Endothelial cell of umbilical vein (primary cell): ENCODE measurements at regions not wholly inside any gene's neighbourhood (a gene's known extent, or its start where the extent isn't known, plus 50 kb on each side); places are given as distances from the start of the nearest gene placed in this dataset.

Experiments
- BruUV-seq: library from RNA; stranded (reverse); fragments of 400-500 nt; replicated peaks from 2 replicates; lab custom pipeline; 2021; lab: Mats Ljungman, UMichigan
- CTCF ChIA-PET: fragments of 300-600, 350-600 bp; sonication (Branson Sonifier 250); formaldehyde crosslinking; loops from one replicate; lab custom pipeline; 2021; ENCODE audit warnings: antibody characterized with exemption, inconsistent platforms; lab: Charles Lee
- POLR2A ChIA-PET: fragments of 300-600, 350-600 bp; sonication (Branson Sonifier 250); formaldehyde crosslinking; loops from one replicate; lab custom pipeline; 2021; ENCODE audit warnings: antibody characterized with exemption, inconsistent platforms; lab: Charles Lee
- DNase-seq: peaks from one replicate; pipeline ENCODE4 v3.0.0-alpha.2; 2011; ENCODE audit warnings: low read depth, low spot score
- FAIRE-seq: peaks from 2 replicates; lab custom pipeline; 2011; peaks lifted over from hg19 to GRCh38; lab: Jason Lieb, UNC
- H2AFZ ChIP-seq: 2 replicates; pipeline ENCODE4 v1.6.0; 2012; ENCODE audit warnings: low read depth, low read length, control low read depth, inconsistent platforms
- H3K27ac ChIP-seq: 2 replicates; pipeline ENCODE4 v1.5.1; 2011; ENCODE audit warnings: low read depth, mild to moderate bottlenecking, control low read depth, low read length, moderate library complexity; ENCODE audit not compliant: insufficient read depth
- H3K27me3 ChIP-seq, 2 experiments: 2 replicates each; pipeline versions ENCODE4 v1.6.0 to v1.6.1; 2011; ENCODE audit warnings: low read length in 2 of 2, mixed read lengths in 1 of 2; ENCODE audit not compliant: control insufficient read depth in 2 of 2, insufficient read depth in 2 of 2
- H3K36me3 ChIP-seq, 2 experiments: 2 replicates in 1 of 2; 3 replicates in 1 of 2; pipeline ENCODE4 v1.5.1; 2011; ENCODE audit warnings: low read length in 2 of 2, mild to moderate bottlenecking in 1 of 2, moderate library complexity in 1 of 2; ENCODE audit not compliant: control insufficient read depth in 2 of 2, insufficient read depth in 2 of 2; ENCODE audit errors: extremely low read depth in 1 of 2
- H3K4me1 ChIP-seq: 3 replicates; pipeline ENCODE4 v1.5.1; 2011; ENCODE audit warnings: mild to moderate bottlenecking, low read length; ENCODE audit not compliant: control insufficient read depth, insufficient read depth; ENCODE audit errors: extremely low read depth
- H3K4me2 ChIP-seq: 2 replicates; pipeline ENCODE4 v1.6.1; 2011; ENCODE audit warnings: low read length, control low read depth, mixed read lengths; ENCODE audit not compliant: insufficient read depth
- H3K4me3 ChIP-seq, 3 experiments: fragments of 200-600 bp in 1 of 3; sonication (generic), shearing (Covaris generic) in 1 of 3; replicated peaks in 1 of 3; 2 replicates each; pipeline ENCODE4 v1.5.1; 2011 to 2016; ENCODE audit warnings: control low read depth in 3 of 3, low read length in 3 of 3, mild to moderate bottlenecking in 2 of 3, inconsistent platforms in 1 of 3, low read depth in 1 of 3, moderate library complexity in 1 of 3; ENCODE audit not compliant: insufficient read depth in 1 of 3
- H3K79me2 ChIP-seq: 2 replicates; pipeline ENCODE4 v1.6.0; 2012; ENCODE audit warnings: low read length, inconsistent platforms; ENCODE audit not compliant: control insufficient read depth, insufficient read depth
- H3K9ac ChIP-seq: replicated peaks from 2 replicates; pipeline ENCODE3; 2011; ENCODE audit warnings: low read length, control low read depth; ENCODE audit not compliant: insufficient read depth; ENCODE audit errors: extremely low read depth
- H3K9me1 ChIP-seq: replicated peaks from 3 replicates; pipeline ENCODE4 v1.6.0; 2011; ENCODE audit warnings: mild to moderate bottlenecking, low read length; ENCODE audit not compliant: control insufficient read depth, insufficient read depth; ENCODE audit errors: extremely low read depth
- H3K9me3 ChIP-seq: replicated peaks from 2 replicates; pipeline ENCODE4 v1.5.1; 2012; ENCODE audit warnings: low read length, inconsistent platforms; ENCODE audit not compliant: control insufficient read depth, insufficient read depth
- H4K20me1 ChIP-seq: replicated peaks from 2 replicates; pipeline ENCODE3; 2011; ENCODE audit warnings: mild to moderate bottlenecking, low read length; ENCODE audit not compliant: control insufficient read depth, insufficient read depth; ENCODE audit errors: extremely low read depth
- EZH2 ChIP-seq: IDR thresholded peaks from 2 replicates; pipeline ENCODE4 v1.6.1; 2012; ENCODE audit warnings: borderline replicate concordance, low read depth, mild to moderate bottlenecking, moderate library complexity, low read length, inconsistent platforms; ENCODE audit not compliant: severe bottlenecking
- FOS ChIP-seq: IDR thresholded peaks from 2 replicates; pipeline ENCODE4 v1.6.1; 2011; ENCODE audit warnings: mild to moderate bottlenecking, low read length, moderate library complexity, borderline replicate concordance; ENCODE audit not compliant: insufficient read depth
- GATA2 ChIP-seq: IDR thresholded peaks from 2 replicates; pipeline ENCODE4 v1.7.0; 2011; ENCODE audit warnings: low read depth, mild to moderate bottlenecking, moderate library complexity, mixed read lengths, low read length; ENCODE audit not compliant: insufficient read length, insufficient read depth
- JUN ChIP-seq: IDR thresholded peaks from 2 replicates; pipeline ENCODE4 v1.6.1; 2011; ENCODE audit warnings: borderline replicate concordance, low read depth; ENCODE audit not compliant: insufficient read length, insufficient read depth
- MYC ChIP-seq: IDR thresholded peaks from one replicate; pipeline ENCODE4 v1.6.1; 2011; ENCODE audit warnings: mild to moderate bottlenecking, low read depth, low read length
- POLR2A ChIP-seq: IDR thresholded peaks from 2 replicates; pipeline ENCODE4 v1.6.1; 2012; ENCODE audit warnings: low read depth, mild to moderate bottlenecking, control low read depth, low read length
- POLR2AphosphoS5 ChIP-seq: IDR thresholded peaks from 2 replicates; pipeline ENCODE4 v1.6.1; 2012; ENCODE audit warnings: low read depth, mild to moderate bottlenecking, control low read depth, low read length, moderate library complexity; ENCODE audit not compliant: insufficient read depth
- dilution Hi-C: fragments of 300-500 bp; cut with MboI; formaldehyde crosslinking; loops from one replicate; pipeline ENCODE4 v1.15.0; 2019; ENCODE audit warnings: low sequenced_read_pairs; ENCODE audit not compliant: extremely low pct_ligation_motif_present
- intact Hi-C: fragments of 100-400 bp; cut with micrococcal nuclease; formaldehyde crosslinking; loops from one replicate; pipeline ENCODE4 v1.10.0; 2022
- TF ChIP-seq, protein P1 (sequence below), 2 donors: IDR thresholded peaks; 1 replicate in 1 of 2; 2 replicates in 1 of 2; pipeline ENCODE4 v1.5.1; 2011; ENCODE audit warnings: low read length in 2 of 2, mild to moderate bottlenecking in 2 of 2, moderate library complexity in 2 of 2, control low read depth in 1 of 2, inconsistent platforms in 1 of 2, low read depth in 1 of 2; ENCODE audit not compliant: insufficient read depth in 1 of 2; ENCODE audit errors: extremely low read depth in 1 of 2
- TF ChIP-seq, protein P2 (sequence below): IDR thresholded peaks from 2 replicates; pipeline ENCODE4 v1.6.1; 2011; ENCODE audit not compliant: insufficient read depth, insufficient read length

DNA sequence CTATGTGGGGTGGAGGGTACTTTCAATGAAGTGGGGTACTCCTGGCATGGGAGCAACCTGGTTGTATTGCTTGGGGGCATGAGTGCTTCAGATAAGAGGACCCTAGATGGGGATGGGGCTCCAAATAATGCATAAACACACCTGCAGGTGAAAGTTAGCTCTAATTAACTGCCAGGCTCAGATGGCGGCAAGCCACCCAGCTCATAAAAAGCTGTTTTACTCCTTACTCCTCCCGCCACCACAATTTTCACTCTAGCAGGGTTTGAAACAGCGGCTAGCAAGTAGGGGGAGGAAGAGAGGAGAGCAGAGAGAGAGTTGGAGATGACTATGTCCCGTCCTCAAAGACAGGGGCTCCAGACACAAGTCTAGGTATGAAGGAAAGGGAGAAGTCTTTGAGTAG, 117.7 kb upstream of the WSCD1 start:
- TF ChIP-seq, protein P1, sequence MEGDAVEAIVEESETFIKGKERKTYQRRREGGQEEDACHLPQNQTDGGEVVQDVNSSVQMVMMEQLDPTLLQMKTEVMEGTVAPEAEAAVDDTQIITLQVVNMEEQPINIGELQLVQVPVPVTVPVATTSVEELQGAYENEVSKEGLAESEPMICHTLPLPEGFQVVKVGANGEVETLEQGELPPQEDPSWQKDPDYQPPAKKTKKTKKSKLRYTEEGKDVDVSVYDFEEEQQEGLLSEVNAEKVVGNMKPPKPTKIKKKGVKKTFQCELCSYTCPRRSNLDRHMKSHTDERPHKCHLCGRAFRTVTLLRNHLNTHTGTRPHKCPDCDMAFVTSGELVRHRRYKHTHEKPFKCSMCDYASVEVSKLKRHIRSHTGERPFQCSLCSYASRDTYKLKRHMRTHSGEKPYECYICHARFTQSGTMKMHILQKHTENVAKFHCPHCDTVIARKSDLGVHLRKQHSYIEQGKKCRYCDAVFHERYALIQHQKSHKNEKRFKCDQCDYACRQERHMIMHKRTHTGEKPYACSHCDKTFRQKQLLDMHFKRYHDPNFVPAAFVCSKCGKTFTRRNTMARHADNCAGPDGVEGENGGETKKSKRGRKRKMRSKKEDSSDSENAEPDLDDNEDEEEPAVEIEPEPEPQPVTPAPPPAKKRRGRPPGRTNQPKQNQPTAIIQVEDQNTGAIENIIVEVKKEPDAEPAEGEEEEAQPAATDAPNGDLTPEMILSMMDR (IDR thresholded peaks at IDR 0.05; ENCODE audit: extremely low read depth in 1 of 2, insufficient read depth in 1 of 2, low read depth in 1 of 2, low read length in 2 of 2), result no peak
- TF ChIP-seq EZH2 (no peak), MYC (no peak), POLR2AphosphoS5 (no peak), FOS (no peak), POLR2A (no peak), JUN (no peak), GATA2 (no peak)
- TF ChIP-seq, protein P2, sequence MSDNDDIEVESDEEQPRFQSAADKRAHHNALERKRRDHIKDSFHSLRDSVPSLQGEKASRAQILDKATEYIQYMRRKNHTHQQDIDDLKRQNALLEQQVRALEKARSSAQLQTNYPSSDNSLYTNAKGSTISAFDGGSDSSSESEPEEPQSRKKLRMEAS, result no peak
- BruUV-seq, result no TSS peak
- H3K9me1 ChIP-seq, result no peaks in the 10 kb centered on the region
- no peak overlapping the region for H3K4me2 ChIP-seq
- H3K9me3 ChIP-seq, result no peaks in the 10 kb centered on the region
- H4K20me1 ChIP-seq, result no peaks in the 10 kb centered on the region
- ChIA-PET CTCF (no interaction called here), POLR2A (no interaction called here)
- H3K4me3 ChIP-seq, result no peak overlapping the region
- intact Hi-C loops, result no loop called here
- DNase-seq (no peak), FAIRE-seq (no peak)
- dilution Hi-C loops, result no loop called here
- H3K27ac ChIP-seq, result no peak overlapping the region
- no peak overlapping the region for H3K9ac ChIP-seq
- H3K36me3 ChIP-seq, result no peaks in the 10 kb centered on the region
- H3K27me3 ChIP-seq, result peaks cover 11 to 15% of the 10 kb centered on the region in 2 experiments
- no peak overlapping the region for H2AFZ ChIP-seq
- no peaks in the 10 kb centered on the region for H3K79me2 ChIP-seq
- H3K4me1 ChIP-seq, result no peaks in the 10 kb centered on the region
